GM18858 (cell line): ENCODE measurements at regions not wholly inside any gene's neighbourhood (a gene's known extent, or its start where the extent isn't known, plus 50 kb on each side); places are given as distances from the start of the nearest gene placed in this dataset.

Source experiments
- ATAC-seq: cut with Tn5 transposase; IDR thresholded peaks from one replicate; pipeline ENCODE4 v1.9.1; 2021; ENCODE audit not compliant: unreplicated experiment

DNA sequence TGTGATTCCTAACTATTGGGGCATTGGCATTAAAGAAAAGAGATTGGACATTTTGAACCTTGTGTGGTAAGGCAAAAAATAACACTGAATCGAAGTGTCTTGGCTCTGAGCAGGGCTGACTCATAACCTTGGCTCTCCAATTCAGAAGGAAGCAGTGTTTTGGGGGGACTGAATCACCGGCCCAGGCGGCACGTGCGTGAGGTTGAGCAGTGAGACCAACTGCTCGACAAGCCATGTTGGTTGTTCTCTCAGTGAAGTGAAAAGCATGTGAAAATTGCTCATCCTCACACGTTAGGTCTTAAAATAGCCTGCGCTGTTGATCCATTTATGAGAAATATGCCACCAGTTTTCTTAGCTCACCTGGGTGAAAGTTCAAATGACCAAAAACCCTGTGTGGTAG lies 137.8 kb upstream of the SPACA1 start:
- no peak for ATAC-seq

- no peak for ATAC-seq
These were observed 138.4 kb upstream of the SPACA1 start for GRCh38 chr6:87908978-87909811.

DNA sequence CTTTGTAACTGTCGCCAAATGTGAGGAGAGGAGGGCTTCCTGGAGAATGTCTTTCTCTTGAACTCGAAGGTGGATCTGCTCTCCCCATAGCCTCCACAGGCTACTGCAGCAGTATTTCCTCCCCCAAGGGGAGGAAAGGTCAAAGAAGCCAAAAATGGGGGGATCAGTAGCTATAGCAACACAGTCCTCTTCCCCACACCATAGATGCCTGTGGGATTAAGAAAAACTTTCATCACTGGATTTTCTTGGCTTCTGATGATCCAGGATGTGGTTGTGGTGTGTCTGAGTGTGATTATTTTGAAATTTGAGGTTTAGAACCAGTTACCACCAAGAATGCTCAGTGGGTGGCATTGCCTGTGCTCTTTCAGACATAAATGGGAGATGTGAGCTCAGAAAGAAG lies 140.1 kb upstream of the SPACA1 start:
- peak; percentile 39 for ATAC-seq

DNA sequence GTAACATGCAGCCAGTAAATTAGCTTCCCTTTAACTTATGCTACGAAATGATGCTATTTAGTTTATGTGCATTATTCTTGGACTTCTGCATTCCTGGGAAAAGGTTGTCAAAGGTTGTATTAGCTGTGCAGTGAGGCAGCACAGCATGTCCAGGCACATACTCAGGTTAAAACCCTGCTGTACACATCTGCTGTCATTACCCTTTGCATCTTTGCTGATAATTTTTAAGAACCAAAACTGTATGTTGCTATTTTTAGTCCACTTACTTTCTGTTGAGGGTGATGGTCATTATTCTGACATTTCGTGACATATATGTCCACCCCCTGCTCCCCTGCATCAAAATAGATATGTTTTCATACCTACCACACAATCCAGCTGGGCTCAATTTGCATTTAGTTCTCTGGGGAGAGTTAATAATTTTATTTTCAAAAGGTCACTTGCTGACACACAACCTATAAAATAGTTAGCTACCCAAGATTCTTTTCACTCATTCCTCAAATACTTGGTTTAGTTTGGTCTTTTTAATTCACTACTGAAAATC lies 142.5 kb upstream of the SPACA1 start:
- ATAC-seq = peak; percentile 84

GRCh38 chr6:87904011-87904410 lies 143.6 kb upstream of the SPACA1 start:
- ATAC-seq = no peak

GRCh38 chr6:87903323-87903722 lies 144.3 kb upstream of the SPACA1 start:
- ATAC-seq = no peak

- no peak for ATAC-seq
These were observed 145.3 kb upstream of the SPACA1 start for GRCh38 chr6:87902383-87902782.

DNA sequence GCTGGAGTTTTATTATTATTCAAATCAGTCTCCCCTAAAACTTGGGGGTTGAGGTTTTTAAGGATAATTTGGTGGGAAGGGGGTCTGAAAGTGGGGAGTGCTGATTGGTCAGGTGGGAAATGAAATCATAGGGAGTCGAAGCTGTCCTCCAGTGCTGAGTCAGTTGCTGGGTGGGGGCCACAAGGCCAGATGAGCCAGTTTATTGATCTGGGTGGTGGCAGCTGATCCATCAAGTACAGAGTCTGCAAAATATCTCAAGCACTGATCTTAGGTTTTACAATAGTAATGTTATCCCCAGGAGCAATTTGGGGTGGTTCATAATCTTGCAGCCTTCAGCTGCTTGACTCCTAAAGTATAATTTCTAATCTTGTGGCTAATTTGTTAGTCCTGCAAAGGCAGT lies 146.0 kb upstream of the SPACA1 start:
- ATAC-seq = no peak

- no peak for ATAC-seq
These were observed 147.4 kb upstream of the SPACA1 start for GRCh38 chr6:87900160-87900698.

- no peak for ATAC-seq
These were observed 148.0 kb upstream of the SPACA1 start for GRCh38 chr6:87899499-87900147.

DNA sequence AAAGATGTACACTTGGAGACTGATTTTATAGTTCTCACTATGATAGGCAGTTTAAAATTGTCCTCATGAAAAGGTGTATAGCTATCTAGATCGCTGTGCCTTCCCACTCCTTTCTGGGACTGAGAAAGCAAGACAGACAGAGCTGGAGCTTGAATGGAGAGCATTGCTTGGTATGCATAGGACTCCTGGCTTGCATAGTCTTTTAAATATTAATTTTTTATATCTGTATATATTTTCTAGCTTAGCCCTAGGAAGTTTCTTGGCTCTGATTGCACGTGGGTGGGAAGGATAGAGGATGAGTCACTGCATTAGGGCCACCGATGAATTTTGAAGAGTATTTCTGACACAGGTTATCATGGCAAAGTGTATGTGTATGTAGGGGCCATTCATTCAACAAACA lies 150.0 kb upstream of the SPACA1 start:
- no peak for ATAC-seq

DNA sequence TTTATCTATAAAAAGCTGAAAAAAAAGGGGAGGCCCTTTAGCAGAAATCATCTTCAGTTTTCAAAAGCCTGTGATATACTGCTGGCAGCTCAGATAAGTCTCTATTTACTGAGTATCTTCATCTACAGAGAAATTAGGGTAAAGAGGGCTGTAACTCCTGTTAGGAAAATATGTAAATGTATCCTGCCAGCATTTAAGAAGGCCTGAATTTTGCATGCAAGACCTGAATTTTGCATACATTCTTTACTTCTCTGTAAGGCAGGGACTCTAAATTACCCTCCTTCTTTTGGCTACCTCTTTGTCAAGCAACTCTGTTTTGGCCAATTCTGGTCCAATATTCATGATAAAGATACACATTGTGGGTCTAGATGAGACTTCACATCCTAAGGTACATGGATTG lies 150.6 kb upstream of the SPACA1 start:
- ATAC-seq = no peak

DNA sequence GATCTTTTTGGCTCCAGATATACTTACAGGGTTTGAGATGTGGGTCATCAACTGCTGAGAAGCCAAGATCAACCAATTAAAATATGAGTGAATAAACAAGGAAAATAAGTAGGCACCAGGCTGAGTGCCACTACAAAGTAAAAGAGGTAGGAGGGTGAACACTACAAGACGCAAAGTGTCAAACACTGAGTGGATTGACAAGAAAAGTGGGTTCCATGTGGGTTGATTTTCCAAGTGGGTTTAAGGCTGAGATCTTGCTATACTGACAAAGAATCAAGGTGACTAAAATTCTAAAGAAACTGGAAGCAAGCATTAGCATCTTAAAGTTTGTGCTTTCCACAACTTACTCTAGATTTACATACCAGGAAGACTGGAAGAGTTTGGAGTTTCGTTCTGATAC lies 160.4 kb upstream of the SPACA1 start:
- no peak for ATAC-seq

DNA sequence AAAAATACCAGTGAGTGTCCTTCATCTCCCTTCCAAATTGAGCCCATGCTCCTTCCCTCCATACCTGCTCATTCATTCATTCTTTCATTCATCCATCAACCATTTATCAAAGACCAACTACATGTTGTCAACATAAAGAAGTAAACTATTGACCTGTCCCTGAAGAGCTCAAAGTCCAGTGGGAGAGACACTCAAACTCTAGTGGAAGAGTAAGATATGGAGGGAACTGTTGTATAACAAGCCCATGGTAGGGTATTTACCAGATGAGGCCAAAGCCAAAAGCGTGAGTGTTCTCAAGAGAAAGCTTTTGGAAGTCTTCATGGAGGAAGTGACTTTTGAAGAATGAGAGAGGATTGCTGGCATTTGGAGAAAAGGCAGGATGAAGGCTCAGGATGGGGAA lies 163.4 kb upstream of the SPACA1 start:
- no peak for ATAC-seq

DNA sequence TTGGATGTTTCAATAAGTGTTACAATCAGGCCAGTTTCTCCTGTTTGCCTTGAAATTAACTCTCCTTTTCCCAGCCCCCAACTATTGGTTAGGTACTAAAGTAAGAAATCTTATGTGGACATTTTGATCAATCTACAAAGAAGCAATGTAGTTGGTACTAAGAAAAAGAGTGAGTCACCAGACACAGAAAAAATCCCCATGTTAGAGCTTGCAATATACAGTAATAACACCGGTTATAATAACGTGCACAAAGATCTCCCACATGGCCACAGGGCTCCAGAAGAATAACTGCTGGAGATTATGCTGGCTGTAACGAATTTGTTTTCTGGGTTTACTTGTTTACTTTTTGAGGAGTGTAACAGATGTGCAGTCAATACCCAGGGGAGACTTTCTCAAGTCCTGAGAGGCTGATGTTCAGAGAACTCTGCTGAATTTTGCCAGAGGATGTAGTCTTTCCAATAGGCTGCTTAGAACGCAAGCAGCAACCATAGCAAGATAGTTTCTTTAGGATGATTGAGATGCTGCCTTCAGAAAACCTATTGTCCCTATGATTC lies 166.2 kb upstream of the SPACA1 start:
- no peak for ATAC-seq

DNA sequence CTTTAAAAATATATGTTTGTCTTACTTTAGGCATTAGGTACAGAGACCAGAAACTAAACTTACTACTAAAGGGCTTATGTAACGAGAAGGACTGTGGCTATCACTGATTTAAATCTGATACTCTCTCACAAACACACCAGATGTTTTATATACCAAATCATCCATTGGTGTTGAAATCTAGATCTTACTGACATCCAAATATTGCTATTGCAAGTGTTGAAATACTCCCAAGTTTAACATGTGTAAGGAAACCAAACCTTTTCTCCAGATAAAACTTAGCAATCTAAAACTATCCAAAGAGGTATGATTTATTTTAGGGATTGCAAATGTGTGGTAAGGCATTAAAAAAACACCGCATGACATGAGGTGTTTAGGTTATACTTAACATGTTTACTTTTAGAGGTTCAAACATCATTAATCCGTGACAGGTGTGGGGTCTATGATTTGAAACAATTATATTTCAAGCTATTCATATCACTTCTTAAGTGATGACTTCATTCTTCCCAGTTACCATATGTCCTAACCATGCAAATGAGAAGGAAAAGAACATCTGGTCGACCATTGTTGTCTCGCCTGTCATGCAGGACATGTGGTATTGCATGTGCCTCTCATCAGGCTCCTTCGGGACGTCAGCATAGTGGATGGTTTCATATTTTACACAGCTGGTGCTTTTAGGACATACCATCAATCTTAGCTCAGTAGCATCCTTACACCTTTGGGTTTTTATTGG lies 168.3 kb upstream of the SPACA1 start:
- peak; percentile 83 for ATAC-seq

DNA sequence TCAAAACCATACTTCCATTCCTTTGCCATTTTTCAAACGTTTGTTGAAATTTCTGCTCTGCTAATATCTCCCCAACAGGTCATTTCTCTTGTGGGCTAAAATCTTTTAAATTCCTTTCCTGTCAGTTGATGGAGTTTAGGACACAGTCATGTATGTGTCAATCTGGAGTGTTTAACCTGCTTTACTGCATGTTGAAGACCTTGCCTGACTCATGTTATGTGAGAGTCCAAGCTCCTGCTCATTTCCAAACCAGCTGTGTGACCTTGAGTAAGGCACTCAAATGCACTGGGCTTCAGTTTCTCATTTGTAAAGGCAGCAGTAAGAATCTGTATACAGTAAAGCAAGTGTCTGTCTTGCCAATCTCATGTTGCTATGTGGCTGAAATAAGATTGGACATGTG lies 171.9 kb upstream of the SPACA1 start:
- ATAC-seq = no peak

DNA sequence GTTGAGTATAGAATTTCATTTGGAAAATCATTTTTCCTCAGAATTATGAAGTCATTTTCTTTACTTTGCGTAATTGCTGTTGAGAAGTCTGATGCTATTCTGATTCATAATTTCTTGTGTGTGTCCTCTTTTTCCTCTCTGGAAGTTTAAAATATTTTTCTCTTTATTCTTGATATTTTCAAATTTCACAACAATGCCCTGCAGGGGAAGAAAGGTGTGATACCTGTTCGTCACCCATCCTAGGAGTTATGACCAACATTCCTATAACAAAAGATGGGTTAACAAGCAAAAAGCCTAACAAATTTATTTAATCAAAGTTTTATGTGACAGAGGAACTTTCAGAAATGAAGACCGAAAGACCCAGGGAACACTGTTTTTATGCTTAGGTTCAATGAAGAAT lies 171.5 kb upstream of the AKIRIN2 start:
- ATAC-seq = no peak

DNA sequence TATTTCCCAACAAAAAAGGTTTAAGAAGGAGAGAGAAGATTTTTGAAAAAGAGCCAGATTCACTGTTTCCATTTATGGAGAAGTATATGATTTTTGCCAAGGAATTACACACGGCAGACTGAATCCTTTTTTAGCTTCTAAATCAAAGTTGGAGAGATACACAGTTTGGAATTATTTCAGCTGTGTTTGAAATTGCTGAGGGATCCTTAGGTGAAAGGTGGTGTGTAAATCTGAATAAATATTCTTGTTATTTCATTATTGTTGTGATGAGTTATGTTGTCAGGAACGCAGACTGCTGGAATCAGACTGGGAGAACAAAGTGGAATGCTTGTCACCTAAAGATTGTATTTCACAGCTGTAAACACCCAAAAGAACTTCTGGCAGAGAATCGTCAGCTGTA lies 168.5 kb upstream of the AKIRIN2 start:
- no peak for ATAC-seq

GRCh38 chr6:87869064-87869905 lies 167.3 kb upstream of the AKIRIN2 start:
- no peak for ATAC-seq
